B cell (primary cell): ENCODE measurements at regions not wholly inside any gene's neighbourhood (a gene's known extent, or its start where the extent isn't known, plus 50 kb on each side); places are given as distances from the start of the nearest gene placed in this dataset.

ENCODE experiments used
- ATAC-seq: fragments of 200-7000 bp; cut with Tn5 transposase; one replicate; pipeline ENCODE4 v1.10.0; 2021; ENCODE audit warnings: low read depth, mild to moderate bottlenecking, moderate number of reproducible peaks, moderate library complexity
- CTCF ChIA-PET: fragments of 350-600 bp; sonication (Branson Sonifier 250); formaldehyde crosslinking; loops from one replicate; lab custom pipeline; 2021; ENCODE audit warnings: antibody characterized with exemption, inconsistent platforms; lab: Charles Lee
- POLR2A ChIA-PET: fragments of 350-600 bp; sonication (Branson Sonifier 250); formaldehyde crosslinking; loops from one replicate; lab custom pipeline; 2021; ENCODE audit warnings: antibody characterized with exemption; lab: Charles Lee
- DNase-seq: peaks from one replicate; pipeline ENCODE4 v3.0.0; 2013
- H2AFZ ChIP-seq: 2 replicates; pipeline ENCODE4 v1.6.1; 2012; ENCODE audit warnings: mild to moderate bottlenecking, low read depth, low read length; ENCODE audit not compliant: insufficient read depth, poor library complexity, severe bottlenecking
- H3K27ac ChIP-seq, 2 donors: 1 replicate in 1 of 2; 2 replicates in 1 of 2; pipeline ENCODE4 v1.5.1; 2012 to 2013; ENCODE audit warnings: low read length in 2 of 2, mild to moderate bottlenecking in 2 of 2, moderate library complexity in 1 of 2
- H3K27me3 ChIP-seq, 4 experiments: fragments of 200-600 bp in 1 of 4; sonication (generic) in 1 of 4; replicated peaks in 1 of 4; 1 replicate in 2 of 4; 2 replicates in 2 of 4; pipeline versions ENCODE4 v1.6.1 to v1.7.0; 2013 to 2016; ENCODE audit warnings: low read length in 3 of 4, mild to moderate bottlenecking in 2 of 4, mixed read lengths in 1 of 4, moderate library complexity in 1 of 4; ENCODE audit not compliant: insufficient read depth in 4 of 4, control insufficient read depth in 3 of 4; ENCODE audit errors: control extremely low read depth in 1 of 4
- H3K36me3 ChIP-seq, 2 experiments: replicated peaks in 1 of 2; 1 replicate in 1 of 2; 2 replicates in 1 of 2; pipeline versions ENCODE4 v1.6.1 to v1.7.1; 2013; ENCODE audit warnings: low read length in 1 of 2; ENCODE audit not compliant: insufficient read depth in 2 of 2, control insufficient read depth in 1 of 2; ENCODE audit errors: control extremely low read depth in 1 of 2, extremely low read depth in 1 of 2
- H3K4me1 ChIP-seq, 2 donors: fragments of 200-600 bp in 1 of 2; sonication (generic) in 1 of 2; 1 replicate in 1 of 2; 2 replicates in 1 of 2; pipeline versions ENCODE4 v1.5.1 to v1.6.1; 2013 to 2017; ENCODE audit warnings: low read length in 2 of 2; ENCODE audit not compliant: control insufficient read depth in 2 of 2, insufficient read depth in 2 of 2
- H3K4me2 ChIP-seq: replicated peaks from 2 replicates; pipeline ENCODE3; 2012; ENCODE audit warnings: mild to moderate bottlenecking, low read depth, low read length; ENCODE audit not compliant: poor library complexity, severe bottlenecking
- H3K4me3 ChIP-seq, 5 experiments: fragments of 200-600 bp in 1 of 5; sonication (generic) in 1 of 5; 1 replicate in 3 of 5; 2 replicates in 2 of 5; pipeline versions ENCODE4 v1.5.1 to v1.7.0; 2011 to 2016; ENCODE audit warnings: low read length in 4 of 5, mild to moderate bottlenecking in 4 of 5, low read depth in 2 of 5, control low read depth in 1 of 5, moderate library complexity in 1 of 5; ENCODE audit not compliant: insufficient read depth in 1 of 5; ENCODE audit errors: control extremely low read depth in 1 of 5, extremely low read depth in 1 of 5
- H3K79me2 ChIP-seq: fragments of 200-600 bp; sonication (generic); one replicate; pipeline ENCODE4 v1.6.0; 2016; ENCODE audit warnings: low read length; ENCODE audit not compliant: control insufficient read depth, insufficient read depth
- H3K9ac ChIP-seq: fragments of 200-600 bp; sonication (generic); 2 replicates; pipeline ENCODE4 v1.6.1; 2017; ENCODE audit warnings: mild to moderate bottlenecking, low read length, moderate library complexity
- H3K9me3 ChIP-seq, 3 donors: one replicate each; pipeline versions ENCODE4 v1.6.1 to v1.7.1; 2013; ENCODE audit warnings: low read length in 2 of 3; ENCODE audit not compliant: control insufficient read depth in 2 of 3, insufficient read depth in 1 of 3; ENCODE audit errors: control extremely low read depth in 1 of 3
- H4K20me1 ChIP-seq: 2 replicates; pipeline ENCODE4 v1.6.0; 2012; ENCODE audit warnings: mild to moderate bottlenecking, low read length; ENCODE audit not compliant: insufficient read depth, control insufficient read depth, poor library complexity, severe bottlenecking
- H3K27ac Mint-ChIP-seq: one replicate; pipeline ENCODE4 v1.8.0; 2021; ENCODE audit warnings: mixed read lengths
- H3K27me3 Mint-ChIP-seq: one replicate; pipeline ENCODE4 v1.8.0; 2021; ENCODE audit warnings: mixed read lengths
- H3K4me1 Mint-ChIP-seq: one replicate; pipeline ENCODE4 v1.8.0; 2021; ENCODE audit warnings: mixed read lengths
- H3K4me3 Mint-ChIP-seq: one replicate; pipeline ENCODE4 v1.8.0; 2021; ENCODE audit warnings: mixed read lengths
- H3K9me3 Mint-ChIP-seq: one replicate; pipeline ENCODE4 v1.8.0; 2022; ENCODE audit warnings: mixed read lengths; ENCODE audit not compliant: insufficient read depth
- CTCF ChIP-seq: fragments of 200-600 bp; IDR thresholded peaks from one replicate; pipeline ENCODE4 v1.8.0; 2022; ENCODE audit warnings: antibody characterized with exemption, mild to moderate bottlenecking
- EZH2 ChIP-seq: IDR thresholded peaks from 2 replicates; pipeline ENCODE4 v1.6.1; 2012; ENCODE audit warnings: borderline replicate concordance, low read depth, mild to moderate bottlenecking, moderate library complexity, low read length; ENCODE audit not compliant: insufficient read depth, poor library complexity, severe bottlenecking
- WGBS: methylation state at CpG from one replicate; pipeline ENCODE4 v1.1.5; 2013; ENCODE audit warnings: missing lambda C conversion rate; ENCODE audit not compliant: insufficient coverage; 5-methylcytosine and 5-hydroxymethylcytosine counted together
- intact Hi-C: fragments of 100-400 bp; cut with micrococcal nuclease; formaldehyde crosslinking; loops from one replicate; pipeline ENCODE4 v1.10.0; 2022

- no peak overlapping the region for H2AFZ ChIP-seq
- 90% methylated on average over 3 of the region's 6 CpGs for WGBS
- DNase-seq (no peak), ATAC-seq (no peak)
- CTCF ChIA-PET: no interaction called here
- H3K9me3 ChIP-seq: no peaks in the 10 kb centered on the region
- no peak overlapping the region for H3K4me3 Mint-ChIP-seq
- H3K36me3 ChIP-seq: no peaks in the 10 kb centered on the region
- no peaks in the 10 kb centered on the region for H4K20me1 ChIP-seq
- H3K27ac ChIP-seq: no peak overlapping the region
- H3K4me1 ChIP-seq: no peaks in the 10 kb centered on the region
- no peak overlapping the region for H3K9ac ChIP-seq
- no peak overlapping the region for H3K4me3 ChIP-seq
- POLR2A ChIA-PET: interaction anchor here (0.7 kb wide), 1 partner anchor 1989 kb away, joined by 5 read pairs; no protein-coding TSS in a partner anchor
- H3K9me3 Mint-ChIP-seq: no peaks in the 10 kb centered on the region
- no peaks in the 10 kb centered on the region for H3K27me3 ChIP-seq
- H3K27ac Mint-ChIP-seq: no peak overlapping the region
- TF ChIP-seq EZH2 (no peak), CTCF (no peak)
- intact Hi-C loops: no loop called here
- no peak overlapping the region for H3K4me2 ChIP-seq
- H3K79me2 ChIP-seq: no peaks in the 10 kb centered on the region
- no peaks in the 10 kb centered on the region for H3K27me3 Mint-ChIP-seq
- H3K4me1 Mint-ChIP-seq: no peaks in the 10 kb centered on the region
These were observed 571.2 kb downstream of the EDEM1 start for GRCh38 chr3:5758699-5759098.

DNA sequence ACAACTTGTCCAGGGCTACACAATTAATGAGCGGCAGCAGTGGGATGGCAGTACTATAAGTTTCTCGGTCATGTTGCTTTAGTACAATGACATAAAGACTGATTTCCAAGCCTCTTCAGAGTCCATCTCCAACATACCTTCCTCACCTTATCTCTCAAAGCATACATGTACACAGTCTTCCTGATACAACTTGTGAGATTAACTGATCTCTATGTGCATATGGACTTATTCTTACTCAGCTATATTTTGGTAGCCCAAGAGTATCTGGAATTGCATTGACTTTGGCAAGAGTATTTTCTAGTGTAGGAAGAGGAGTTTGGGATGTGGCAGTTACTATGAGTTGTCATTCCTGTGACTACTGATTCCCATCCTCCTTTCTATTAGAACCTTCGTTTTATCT, 575.0 kb downstream of the EDEM1 start:
- H3K9me3 Mint-ChIP-seq: no peaks in the 10 kb centered on the region
- ChIA-PET POLR2A (no interaction called here), CTCF (no interaction called here)
- no peaks in the 10 kb centered on the region for H3K4me1 Mint-ChIP-seq
- no peak for ATAC-seq
- no peak overlapping the region for H3K4me3 Mint-ChIP-seq
- no peak for TF ChIP-seq EZH2
- no peak for TF ChIP-seq CTCF
- Histone ChIP-seq H3K9me3 (no peaks in the 10 kb centered on the region), H4K20me1 (no peaks in the 10 kb centered on the region), H3K27me3 (no peaks in the 10 kb centered on the region), H3K27ac (no peak overlapping the region), H3K4me2 (no peak overlapping the region), H2AFZ (no peak overlapping the region), H3K4me3 (no peak overlapping the region), H3K36me3 (no peaks in the 10 kb centered on the region), H3K9ac (no peak overlapping the region), H3K4me1 (no peaks in the 10 kb centered on the region), H3K79me2 (no peaks in the 10 kb centered on the region)
- 100% methylated on average over 1 of the region's 3 CpGs for WGBS
- no peaks in the 10 kb centered on the region for H3K27me3 Mint-ChIP-seq
- intact Hi-C loops: no loop called here
- DNase-seq: no peak
- H3K27ac Mint-ChIP-seq: no peak overlapping the region
